Lower leg skin (tissue), 4 donors: ENCODE measurements at regions not wholly inside any gene's neighbourhood (a gene's known extent, or its start where the extent isn't known, plus 50 kb on each side); places are given as distances from the start of the nearest gene placed in this dataset.

Experiments used
- DNase-seq, 2 donors: peaks; one replicate each; pipeline ENCODE4 v3.0.0-alpha.2; 2019; ENCODE audit warnings: low spot score in 2 of 2
- H3K4me3 ChIP-seq: fragments of 200-600 bp; sonication (generic); 2 replicates; pipeline ENCODE4 v1.5.1; 2017; ENCODE audit warnings: mild to moderate bottlenecking, low read depth; ENCODE audit not compliant: poor library complexity, severe bottlenecking
- CTCF ChIP-seq, 3 donors: fragments of 450-650 bp; IDR thresholded peaks; one replicate each; pipeline ENCODE4 v1.5.1; 2016; ENCODE audit warnings: antibody characterized with exemption in 3 of 3, mild to moderate bottlenecking in 3 of 3, moderate library complexity in 2 of 3
- POLR2A ChIP-seq, 2 donors: fragments of 450-650 bp; IDR thresholded peaks; one replicate each; pipeline ENCODE4 v1.6.1; 2016 to 2017; ENCODE audit warnings: antibody characterized with exemption in 2 of 2, mild to moderate bottlenecking in 1 of 2, moderate library complexity in 1 of 2
- WGBS, 2 donors: methylation state at CpG; one replicate each; pipeline ENCODE4 v1.1.5; 2018; 5-methylcytosine and 5-hydroxymethylcytosine counted together
- intact Hi-C: fragments of 100-400 bp; cut with DNase I; formaldehyde crosslinking; loops from one replicate; pipeline ENCODE4 v1.15.0; 2023; ENCODE audit warnings: low total_unique reads

GRCh38 chr3:56889131-56889530 lies 87.4 kb upstream of the ARHGEF3 start:
- intact Hi-C loops = no loop called here
- DNase-seq = no peak
- no peak overlapping the region for H3K4me3 ChIP-seq
- TF ChIP-seq CTCF (IDR thresholded peaks at IDR 0.05) = no peak
- no peak for TF ChIP-seq POLR2A (IDR thresholded peaks at IDR 0.05)
- WGBS, 2 donors = 57 to 61% methylated on average over 7 of the region's 7 CpGs

- no peak for TF ChIP-seq CTCF (IDR thresholded peaks at IDR 0.05)
- no peak for TF ChIP-seq POLR2A (IDR thresholded peaks at IDR 0.05)
- intact Hi-C loops = no loop called here
- 30 to 51% methylated on average over 2 of the region's 2 CpGs for WGBS, 2 donors
- no peak for DNase-seq
- H3K4me3 ChIP-seq = no peak overlapping the region
These were observed 85.8 kb upstream of the ARHGEF3 start for GRCh38 chr3:56887402-56888025.

- H3K4me3 ChIP-seq = no peak overlapping the region
- TF ChIP-seq CTCF (IDR thresholded peaks at IDR 0.05) (no peak), POLR2A (IDR thresholded peaks at IDR 0.05) (no peak)
- 67 to 77% methylated on average over 6 of the region's 6 CpGs for WGBS, 2 donors
- DNase-seq = no peak
- intact Hi-C loops = no loop called here
These were observed 84.6 kb upstream of the ARHGEF3 start for GRCh38 chr3:56886314-56886713.

- 84 to 87% methylated on average over 2 of the region's 2 CpGs for WGBS, 2 donors
- H3K4me3 ChIP-seq = no peak overlapping the region
- intact Hi-C loops = no loop called here
- no peak for TF ChIP-seq CTCF (IDR thresholded peaks at IDR 0.05)
- TF ChIP-seq POLR2A (IDR thresholded peaks at IDR 0.05) = no peak
- DNase-seq = no peak
These were observed 84.1 kb upstream of the ARHGEF3 start for GRCh38 chr3:56885879-56886278.

- DNase-seq = no peak
- no peak overlapping the region for H3K4me3 ChIP-seq
- intact Hi-C loops = no loop called here
- TF ChIP-seq CTCF (IDR thresholded peaks at IDR 0.05) = no peak
- no peak for TF ChIP-seq POLR2A (IDR thresholded peaks at IDR 0.05)
These were observed 83.7 kb upstream of the ARHGEF3 start for GRCh38 chr3:56885453-56885852.

- TF ChIP-seq POLR2A (IDR thresholded peaks at IDR 0.05) = no peak
- no peak for TF ChIP-seq CTCF (IDR thresholded peaks at IDR 0.05)
- peak in 1 of 2 donors; percentile 38 for DNase-seq
- WGBS, 2 donors = 60 to 62% methylated on average over 7 of the region's 7 CpGs
- intact Hi-C loops = no loop called here
- no peak overlapping the region for H3K4me3 ChIP-seq
These were observed 82.6 kb upstream of the ARHGEF3 start for GRCh38 chr3:56884387-56884786.
